OCI-LY1 (cell line): ENCODE measurements at regions not wholly inside any gene's neighbourhood (a gene's known extent, or its start where the extent isn't known, plus 50 kb on each side); places are given as distances from the start of the nearest gene placed in this dataset.

ENCODE experiments used
- CTCF ChIP-seq: fragments of 200-600 bp; sonication (generic), shearing (Covaris generic); IDR thresholded peaks from 2 replicates; pipeline ENCODE4 v1.5.1; 2017; ENCODE audit warnings: mild to moderate bottlenecking, antibody characterized with exemption, low read length, moderate library complexity, mixed read lengths
- EZH2 ChIP-seq: fragments of 200-600 bp; sonication (generic), shearing (Covaris generic); IDR thresholded peaks from 2 replicates; pipeline ENCODE4 v1.8.0; 2017; ENCODE audit warnings: borderline replicate concordance, mixed run types, mild to moderate bottlenecking, antibody characterized with exemption, low read length, moderate library complexity, mixed read lengths

GRCh38 chr14:38835874-38836273 is 267.2 kb downstream of the SEC23A start:
- no peak for TF ChIP-seq CTCF
- TF ChIP-seq EZH2 = no peak
